Esophagus squamous epithelium (tissue), 5 donors: ENCODE measurements at regions not wholly inside any gene's neighbourhood (a gene's known extent, or its start where the extent isn't known, plus 50 kb on each side); places are given as distances from the start of the nearest gene placed in this dataset.

Source experiments
- DNase-seq: peaks from one replicate; lab custom pipeline; 2025; lab: John Stamatoyannopoulos, UW
- H3K27ac ChIP-seq, 4 donors: fragments of 200-600 bp; sonication (generic); one replicate each; pipeline ENCODE4 v1.5.1; 2016 to 2019; ENCODE audit warnings: mild to moderate bottlenecking in 1 of 4
- H3K27me3 ChIP-seq, 4 donors: fragments of 200-600 bp; sonication (generic); 1 replicate in 3 of 4; 2 replicates in 1 of 4; pipeline versions ENCODE4 v1.5.1 to v1.6.0; 2017 to 2021; ENCODE audit warnings: antibody characterized with exemption in 1 of 4
- H3K36me3 ChIP-seq, 3 donors: fragments of 200-600 bp; sonication (generic); one replicate each; pipeline ENCODE4 v1.5.1; 2016 to 2019
- H3K4me1 ChIP-seq, 3 donors: fragments of 200-600 bp; sonication (generic); one replicate each; pipeline ENCODE4 v1.5.1; 2017 to 2019
- H3K4me3 ChIP-seq, 4 donors: fragments of 200-600 bp; sonication (generic); 1 replicate in 3 of 4; 2 replicates in 1 of 4; pipeline ENCODE4 v1.5.1; 2016 to 2019; ENCODE audit warnings: mild to moderate bottlenecking in 2 of 4, moderate library complexity in 1 of 4
- H3K9me3 ChIP-seq, 3 donors: fragments of 200-600 bp; sonication (generic); one replicate each; pipeline ENCODE4 v1.5.1; 2016 to 2019
- POLR2A ChIP-seq, 4 donors: fragments of 450-650 bp; IDR thresholded peaks; one replicate each; pipeline ENCODE4 v1.6.1; 2017; ENCODE audit warnings: antibody characterized with exemption in 4 of 4, mild to moderate bottlenecking in 4 of 4, moderate library complexity in 3 of 4
- WGBS, 2 donors: methylation state at CpG; one replicate each; pipeline ENCODE4 v1.1.5; 2018; 5-methylcytosine and 5-hydroxymethylcytosine counted together
- intact Hi-C: fragments of 100-400 bp; cut with DNase I; formaldehyde crosslinking; loops from one replicate; pipeline ENCODE4 v1.15.0; 2022
- TF ChIP-seq, protein P1 (sequence below), 6 experiments: fragments of 450-650 bp in 4 of 6; fragments of 200-600 bp in 2 of 6; sonication (generic) in 2 of 6; IDR thresholded peaks; one replicate each; pipeline ENCODE4 v1.5.1; 2016 to 2019; ENCODE audit warnings: antibody characterized with exemption in 6 of 6, mild to moderate bottlenecking in 4 of 6, moderate library complexity in 4 of 6
- donor health status: DM: yes; HTN: yes; CAD: no.

DNA sequence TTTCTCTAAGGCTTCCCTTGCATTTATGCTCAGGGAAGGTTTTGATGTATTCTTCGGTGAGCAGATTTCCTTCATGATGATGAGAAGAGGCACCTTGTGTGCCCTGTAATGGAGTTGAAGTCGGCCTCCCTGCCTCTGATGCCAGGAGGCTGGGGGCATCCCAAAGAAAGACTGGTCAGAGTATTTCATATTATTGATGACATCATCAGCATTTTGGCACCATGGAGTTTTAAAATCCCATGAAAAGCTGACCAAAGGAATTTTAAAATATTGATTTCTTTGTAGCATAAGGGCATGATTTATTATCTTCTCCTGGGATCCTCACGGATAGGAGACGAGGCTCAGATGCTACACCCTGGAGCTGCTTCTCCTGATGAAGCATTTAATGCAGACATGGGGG, 231.2 kb upstream of the IRX1 start:
- no peaks in the 10 kb centered on the region for H3K27me3 ChIP-seq
- intact Hi-C loops, result no loop called here
- no peak for TF ChIP-seq POLR2A (IDR thresholded peaks at IDR 0.05)
- TF ChIP-seq, protein P1, sequence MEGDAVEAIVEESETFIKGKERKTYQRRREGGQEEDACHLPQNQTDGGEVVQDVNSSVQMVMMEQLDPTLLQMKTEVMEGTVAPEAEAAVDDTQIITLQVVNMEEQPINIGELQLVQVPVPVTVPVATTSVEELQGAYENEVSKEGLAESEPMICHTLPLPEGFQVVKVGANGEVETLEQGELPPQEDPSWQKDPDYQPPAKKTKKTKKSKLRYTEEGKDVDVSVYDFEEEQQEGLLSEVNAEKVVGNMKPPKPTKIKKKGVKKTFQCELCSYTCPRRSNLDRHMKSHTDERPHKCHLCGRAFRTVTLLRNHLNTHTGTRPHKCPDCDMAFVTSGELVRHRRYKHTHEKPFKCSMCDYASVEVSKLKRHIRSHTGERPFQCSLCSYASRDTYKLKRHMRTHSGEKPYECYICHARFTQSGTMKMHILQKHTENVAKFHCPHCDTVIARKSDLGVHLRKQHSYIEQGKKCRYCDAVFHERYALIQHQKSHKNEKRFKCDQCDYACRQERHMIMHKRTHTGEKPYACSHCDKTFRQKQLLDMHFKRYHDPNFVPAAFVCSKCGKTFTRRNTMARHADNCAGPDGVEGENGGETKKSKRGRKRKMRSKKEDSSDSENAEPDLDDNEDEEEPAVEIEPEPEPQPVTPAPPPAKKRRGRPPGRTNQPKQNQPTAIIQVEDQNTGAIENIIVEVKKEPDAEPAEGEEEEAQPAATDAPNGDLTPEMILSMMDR (IDR thresholded peaks at IDR 0.05), result no peak
- H3K9me3 ChIP-seq, result no peaks in the 10 kb centered on the region
- no peaks in the 10 kb centered on the region for H3K4me1 ChIP-seq
- WGBS, 2 donors, result 75 to 78% methylated on average over 3 to 4 of the region's 4 CpGs
- H3K36me3 ChIP-seq, result no peaks in the 10 kb centered on the region
- H3K4me3 ChIP-seq, result no peak overlapping the region
- no peak overlapping the region for H3K27ac ChIP-seq
- DNase-seq, result no peak

DNA sequence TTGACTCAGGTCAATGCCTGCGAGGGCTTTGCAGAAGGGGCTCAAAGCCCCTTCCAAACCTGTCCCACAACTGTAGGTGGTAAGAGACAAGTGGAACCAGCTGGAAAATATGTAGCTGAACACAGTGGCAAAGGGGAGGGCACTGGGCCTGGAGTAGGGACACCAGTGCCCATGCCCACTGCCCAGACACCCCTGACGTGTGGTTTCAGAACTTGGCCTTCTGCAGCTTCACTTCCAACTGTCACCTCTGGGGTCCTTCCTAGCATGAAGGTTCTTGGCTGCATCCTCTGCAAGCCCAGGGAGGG, 233.1 kb upstream of the IRX1 start:
- no peaks in the 10 kb centered on the region for H3K9me3 ChIP-seq
- no peak for TF ChIP-seq POLR2A (IDR thresholded peaks at IDR 0.05)
- TF ChIP-seq, protein P1 (IDR thresholded peaks at IDR 0.05), result no peak
- WGBS, 2 donors, result 100% methylated on average over 1 of the region's 2 CpGs
- H3K4me1 ChIP-seq, result no peaks in the 10 kb centered on the region
- no peak overlapping the region for H3K4me3 ChIP-seq
- no peak for DNase-seq
- intact Hi-C loops, result no loop called here
- H3K27me3 ChIP-seq, result no peaks in the 10 kb centered on the region
- H3K36me3 ChIP-seq, result no peaks in the 10 kb centered on the region
- H3K27ac ChIP-seq, result no peak overlapping the region

DNA sequence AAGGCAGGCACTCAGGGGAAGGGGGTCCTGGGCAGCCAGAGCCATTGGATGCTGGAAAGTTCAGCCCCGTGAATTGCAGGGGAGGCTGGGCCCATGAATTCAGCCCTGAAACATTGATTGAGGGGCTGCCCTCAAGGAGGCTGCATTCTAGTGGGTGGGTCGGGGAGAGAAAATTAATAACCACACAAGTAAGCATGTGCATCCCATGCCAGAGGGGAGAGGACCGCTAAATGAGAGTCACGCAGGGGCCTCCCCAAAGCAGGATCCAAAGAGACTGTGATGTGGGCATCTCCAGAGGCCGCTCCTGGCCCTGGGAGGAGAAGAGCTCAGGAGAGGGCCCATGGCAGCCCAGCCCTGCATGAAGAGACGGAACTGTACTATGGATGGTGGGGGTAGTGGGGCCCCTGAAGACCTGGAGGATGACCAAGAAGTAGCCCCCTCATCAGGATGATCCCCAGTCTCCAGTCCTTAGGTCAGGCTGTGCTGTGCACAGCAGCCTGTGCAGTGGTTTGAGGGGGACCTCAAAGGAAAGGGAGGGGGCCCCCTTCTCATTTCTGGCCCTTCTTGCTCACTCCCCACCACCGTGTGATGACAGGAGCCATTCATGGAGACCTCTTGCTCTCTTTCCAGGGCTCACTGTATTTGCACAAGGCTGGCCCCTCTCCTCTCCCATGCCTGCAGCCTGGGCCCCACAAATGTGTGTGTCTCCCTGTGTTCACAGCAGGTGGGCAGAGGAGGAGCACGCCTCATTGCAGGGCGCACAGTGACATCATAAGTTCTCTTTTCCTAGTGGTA, 233.6 kb upstream of the IRX1 start:
- TF ChIP-seq POLR2A (IDR thresholded peaks at IDR 0.05), result no peak
- TF ChIP-seq, protein P1 (IDR thresholded peaks at IDR 0.05), result no peak
- no peak for DNase-seq
- Histone ChIP-seq H3K4me1 (no peaks in the 10 kb centered on the region), H3K36me3 (no peaks in the 10 kb centered on the region), H3K4me3 (no peak overlapping the region), H3K27ac (no peak overlapping the region), H3K27me3 (no peaks in the 10 kb centered on the region), H3K9me3 (no peaks in the 10 kb centered on the region)
- intact Hi-C loops, result no loop called here
- WGBS, 2 donors, result 74 to 84% methylated on average over 6 to 7 of the region's 9 CpGs

DNA sequence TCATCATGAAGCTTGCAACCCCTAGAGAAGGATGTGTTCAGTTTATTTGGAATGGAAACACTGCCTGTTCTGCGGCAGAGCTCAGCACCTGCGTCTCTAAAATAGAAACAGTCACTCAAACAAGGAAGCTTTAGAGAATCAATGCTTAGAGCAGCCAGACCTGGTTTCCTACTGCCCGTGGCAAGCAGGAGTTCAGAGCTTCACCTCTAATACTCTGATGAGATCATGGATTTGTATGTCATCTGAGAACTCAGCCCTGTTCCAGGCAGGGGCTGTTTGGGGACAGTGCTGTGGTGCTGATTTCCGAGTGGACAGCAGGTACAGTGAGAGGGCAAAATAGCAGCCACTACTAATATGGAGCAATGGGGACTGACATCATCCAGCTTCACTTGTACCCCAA, 236.0 kb upstream of the IRX1 start:
- WGBS, 2 donors, result 69 to 72% methylated on average over 4 of the region's 4 CpGs
- no peak for TF ChIP-seq POLR2A (IDR thresholded peaks at IDR 0.05)
- TF ChIP-seq, protein P1 (IDR thresholded peaks at IDR 0.05), result no peak
- Histone ChIP-seq H3K27ac (no peak overlapping the region), H3K4me1 (no peaks in the 10 kb centered on the region), H3K36me3 (no peaks in the 10 kb centered on the region), H3K27me3 (no peaks in the 10 kb centered on the region), H3K4me3 (no peak overlapping the region), H3K9me3 (no peaks in the 10 kb centered on the region)
- intact Hi-C loops, result no loop called here
- no peak for DNase-seq

DNA sequence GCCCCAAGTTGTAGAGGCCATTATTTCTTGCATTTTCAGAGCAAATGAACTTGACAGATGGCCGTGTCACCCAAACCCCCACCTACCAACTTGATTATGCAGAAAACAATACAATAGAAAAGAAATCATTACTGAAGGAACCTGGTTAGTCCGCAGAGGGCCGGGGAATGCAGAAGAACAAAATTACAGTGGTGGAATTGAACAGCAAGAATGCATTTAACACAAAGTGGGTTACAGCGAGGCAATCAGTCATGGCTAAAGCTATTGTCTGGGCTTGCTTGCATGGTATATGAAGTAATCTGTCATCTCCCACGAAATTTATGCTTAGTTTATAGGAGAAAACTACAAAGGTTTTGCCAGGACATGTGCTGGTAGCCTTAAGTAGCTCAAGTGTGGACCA, 238.3 kb upstream of the IRX1 start:
- 57 to 61% methylated on average over 5 of the region's 5 CpGs for WGBS, 2 donors
- H3K27me3 ChIP-seq, result no peaks in the 10 kb centered on the region
- no peaks in the 10 kb centered on the region for H3K4me1 ChIP-seq
- TF ChIP-seq, protein P1 (IDR thresholded peaks at IDR 0.05), result no peak
- no peak for TF ChIP-seq POLR2A (IDR thresholded peaks at IDR 0.05)
- no peaks in the 10 kb centered on the region for H3K9me3 ChIP-seq
- H3K4me3 ChIP-seq, result no peak overlapping the region
- H3K27ac ChIP-seq, result no peak overlapping the region
- H3K36me3 ChIP-seq, result no peaks in the 10 kb centered on the region
- intact Hi-C loops, result no loop called here
- DNase-seq, result no peak
